ENCODE measurements at regions not wholly inside any gene's neighbourhood (a gene's known extent, or its start where the extent isn't known, plus 50 kb on each side); places are given as distances from the start of the nearest gene placed in this dataset.

DNA sequence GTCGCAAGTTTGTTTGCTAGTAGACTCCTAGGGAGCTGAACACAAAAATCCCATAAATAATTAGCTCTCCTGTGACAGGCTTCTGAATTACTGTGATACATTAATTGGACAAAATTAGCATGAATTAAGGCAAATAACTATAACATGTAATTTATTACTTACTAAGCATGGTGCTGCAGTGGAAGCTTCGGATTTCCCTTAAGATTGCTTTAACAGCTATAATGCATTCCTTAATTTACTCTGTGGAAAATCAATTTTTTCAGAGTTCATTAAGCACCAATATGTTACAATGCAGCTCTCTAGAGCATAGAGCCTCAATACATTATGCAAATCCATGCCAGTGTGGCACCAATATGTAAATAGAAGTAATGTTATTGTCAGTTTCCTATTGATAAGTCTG is 201.5 kb downstream of the MDFIC start:
- H3K27me3 ChIP-seq: no peaks in the 10 kb centered on the region
- TF ChIP-seq, protein P1, sequence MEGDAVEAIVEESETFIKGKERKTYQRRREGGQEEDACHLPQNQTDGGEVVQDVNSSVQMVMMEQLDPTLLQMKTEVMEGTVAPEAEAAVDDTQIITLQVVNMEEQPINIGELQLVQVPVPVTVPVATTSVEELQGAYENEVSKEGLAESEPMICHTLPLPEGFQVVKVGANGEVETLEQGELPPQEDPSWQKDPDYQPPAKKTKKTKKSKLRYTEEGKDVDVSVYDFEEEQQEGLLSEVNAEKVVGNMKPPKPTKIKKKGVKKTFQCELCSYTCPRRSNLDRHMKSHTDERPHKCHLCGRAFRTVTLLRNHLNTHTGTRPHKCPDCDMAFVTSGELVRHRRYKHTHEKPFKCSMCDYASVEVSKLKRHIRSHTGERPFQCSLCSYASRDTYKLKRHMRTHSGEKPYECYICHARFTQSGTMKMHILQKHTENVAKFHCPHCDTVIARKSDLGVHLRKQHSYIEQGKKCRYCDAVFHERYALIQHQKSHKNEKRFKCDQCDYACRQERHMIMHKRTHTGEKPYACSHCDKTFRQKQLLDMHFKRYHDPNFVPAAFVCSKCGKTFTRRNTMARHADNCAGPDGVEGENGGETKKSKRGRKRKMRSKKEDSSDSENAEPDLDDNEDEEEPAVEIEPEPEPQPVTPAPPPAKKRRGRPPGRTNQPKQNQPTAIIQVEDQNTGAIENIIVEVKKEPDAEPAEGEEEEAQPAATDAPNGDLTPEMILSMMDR (IDR thresholded peaks at IDR 0.05): no peak
- TF ChIP-seq POLR2A (IDR thresholded peaks at IDR 0.05): no peak
- intact Hi-C loops (cut with DNase I): no loop called here
- H3K27ac ChIP-seq: no peak overlapping the region
- no peaks in the 10 kb centered on the region for H3K36me3 ChIP-seq
- no peaks in the 10 kb centered on the region for H3K9me3 ChIP-seq
- no peak overlapping the region for H3K4me3 ChIP-seq
- H3K4me1 ChIP-seq: no peaks in the 10 kb centered on the region
- 94 to 98% methylated on average over 2 of the region's 2 CpGs for WGBS, 2 donors
- no peak for DNase-seq

DNA sequence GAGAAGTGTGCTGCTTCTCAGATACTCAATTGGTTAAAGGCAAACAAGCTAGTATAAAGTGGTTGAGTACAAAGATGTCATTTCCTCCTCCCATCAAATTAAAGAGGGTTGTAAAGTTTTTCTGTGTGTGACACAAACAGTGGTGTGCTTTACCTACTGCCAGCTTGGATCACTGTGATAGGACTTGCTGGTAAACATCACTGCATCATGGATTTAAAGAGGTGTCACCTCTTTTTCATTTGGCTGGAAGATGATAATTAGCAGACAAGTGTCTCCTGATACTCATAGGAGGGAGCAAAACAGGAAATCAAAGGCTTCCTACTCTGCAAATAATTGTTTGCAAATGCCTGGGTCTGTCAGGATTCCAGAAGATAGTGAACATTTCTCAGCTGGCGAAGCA is 200.5 kb downstream of the MDFIC start:
- Histone ChIP-seq H3K9me3 (no peaks in the 10 kb centered on the region), H3K4me1 (no peaks in the 10 kb centered on the region), H3K4me3 (no peak overlapping the region), H3K27me3 (no peaks in the 10 kb centered on the region), H3K27ac (no peak overlapping the region), H3K36me3 (no peaks in the 10 kb centered on the region)
- DNase-seq: no peak
- WGBS, 2 donors: 81 to 94% methylated on average over 1 of the region's 1 CpG
- intact Hi-C loops (cut with DNase I): no loop called here
- no peak for TF ChIP-seq POLR2A (IDR thresholded peaks at IDR 0.05)
- TF ChIP-seq, protein P1 (IDR thresholded peaks at IDR 0.05): no peak

DNA sequence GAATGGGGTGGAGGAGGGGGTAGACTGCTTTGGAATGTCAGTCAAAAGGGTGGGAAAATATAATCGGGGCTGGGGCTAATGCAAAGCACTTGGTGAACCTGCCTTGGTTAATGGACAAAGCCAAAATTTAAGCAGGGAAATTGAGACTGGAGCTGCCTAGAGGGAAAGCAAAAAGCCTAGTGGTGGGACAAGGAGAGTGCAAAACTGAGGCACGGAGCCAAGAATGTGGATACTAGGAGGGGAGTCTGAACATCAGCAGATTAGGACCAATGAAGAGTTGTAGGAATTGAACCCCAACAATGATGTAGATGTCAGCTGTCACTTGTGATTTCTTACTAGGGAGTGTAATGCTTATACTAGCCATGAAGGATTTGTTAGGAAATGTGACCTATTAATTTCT is 195.9 kb downstream of the MDFIC start:
- H3K9me3 ChIP-seq: no peaks in the 10 kb centered on the region
- H3K36me3 ChIP-seq: no peaks in the 10 kb centered on the region
- intact Hi-C loops (cut with DNase I): no loop called here
- 78 to 80% methylated on average over 2 of the region's 2 CpGs for WGBS, 2 donors
- H3K4me1 ChIP-seq: no peaks in the 10 kb centered on the region
- DNase-seq: no peak
- TF ChIP-seq, protein P1 (IDR thresholded peaks at IDR 0.05): no peak
- TF ChIP-seq POLR2A (IDR thresholded peaks at IDR 0.05): no peak
- no peaks in the 10 kb centered on the region for H3K27me3 ChIP-seq
- H3K4me3 ChIP-seq: no peak overlapping the region
- H3K27ac ChIP-seq: no peak overlapping the region

DNA sequence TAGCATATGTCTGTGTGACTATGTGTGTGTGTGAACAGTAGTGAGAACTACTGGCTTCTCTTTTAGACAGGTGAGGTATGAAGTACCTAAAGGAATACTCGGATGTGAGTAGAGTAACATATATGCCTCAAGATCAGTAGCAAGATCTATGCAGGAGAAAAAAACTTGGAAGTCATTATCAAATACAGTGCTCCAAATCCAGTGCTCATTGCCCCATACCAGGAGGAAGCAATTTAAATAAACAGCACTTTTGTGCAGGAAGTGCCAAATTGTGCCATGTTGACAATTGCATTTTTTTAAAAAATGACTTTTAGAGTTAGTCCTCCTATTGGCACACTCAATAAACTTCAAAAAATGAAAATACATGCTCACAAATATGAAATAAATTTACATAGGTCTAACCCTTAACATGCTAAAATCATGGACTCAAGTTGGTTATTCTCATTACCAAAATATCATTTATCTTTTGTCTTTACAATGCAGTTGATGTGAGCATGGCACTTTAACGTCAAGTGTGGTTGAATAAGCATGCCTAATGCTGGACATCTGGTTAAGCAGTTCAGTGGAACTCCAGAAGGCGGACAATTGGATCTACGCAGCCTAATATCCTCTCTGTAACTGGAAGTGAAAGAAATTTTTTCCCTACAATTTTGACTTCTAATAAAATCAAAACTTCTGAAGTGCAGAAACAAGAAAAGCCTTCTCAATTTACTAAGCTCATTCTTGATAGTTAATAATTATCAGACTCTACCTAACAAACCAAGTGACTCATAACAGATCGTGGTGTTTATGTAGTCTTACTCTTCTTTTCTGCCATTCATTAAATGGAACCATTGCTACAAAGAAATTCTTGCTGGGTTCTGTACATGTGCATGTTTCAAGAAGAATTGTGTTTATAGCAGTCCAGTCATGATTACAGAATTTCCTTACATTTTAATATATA is 195.2 kb downstream of the MDFIC start:
- intact Hi-C loops (cut with DNase I): no loop called here
- no peak for DNase-seq
- Histone ChIP-seq H3K27ac (no peak overlapping the region), H3K27me3 (no peaks in the 10 kb centered on the region), H3K4me3 (no peak overlapping the region), H3K36me3 (no peaks in the 10 kb centered on the region), H3K4me1 (no peaks in the 10 kb centered on the region), H3K9me3 (no peaks in the 10 kb centered on the region)
- no peak for TF ChIP-seq POLR2A (IDR thresholded peaks at IDR 0.05)
- TF ChIP-seq, protein P1 (IDR thresholded peaks at IDR 0.05): no peak
- 87 to 91% methylated on average over 5 of the region's 5 CpGs for WGBS, 2 donors

DNA sequence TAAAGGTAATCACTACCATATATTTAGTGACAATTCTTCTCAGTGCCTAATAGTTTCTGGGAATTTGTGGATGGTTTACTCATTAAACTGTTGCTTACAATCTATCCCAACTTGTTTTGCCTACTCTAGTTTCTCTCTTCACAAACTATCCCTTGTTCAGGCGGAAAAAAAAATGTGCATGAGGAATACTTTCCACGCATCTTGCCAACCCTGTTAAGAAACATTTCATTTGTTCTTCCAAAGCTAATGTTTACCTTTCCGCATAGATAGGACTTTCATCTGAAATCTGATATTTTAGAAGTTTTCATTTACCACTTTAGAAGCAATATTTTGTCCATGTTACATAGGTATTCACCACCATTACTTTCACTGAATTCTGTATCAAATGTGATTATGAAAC is 191.9 kb downstream of the MDFIC start:
- Histone ChIP-seq H3K4me3 (no peak overlapping the region), H3K4me1 (no peaks in the 10 kb centered on the region), H3K36me3 (no peaks in the 10 kb centered on the region), H3K27me3 (no peaks in the 10 kb centered on the region), H3K27ac (no peak overlapping the region), H3K9me3 (no peaks in the 10 kb centered on the region)
- no peak for DNase-seq
- intact Hi-C loops (cut with DNase I): no loop called here
- 87 to 93% methylated on average over 3 of the region's 3 CpGs for WGBS, 2 donors
- TF ChIP-seq, protein P1 (IDR thresholded peaks at IDR 0.05): no peak
- TF ChIP-seq POLR2A (IDR thresholded peaks at IDR 0.05): no peak

Data from esophagus squamous epithelium (tissue), 5 donors.